IMR-90 (cell line): ENCODE measurements at regions not wholly inside any gene's neighbourhood (a gene's known extent, or its start where the extent isn't known, plus 50 kb on each side); places are given as distances from the start of the nearest gene placed in this dataset.

Experiments used
- ATAC-seq: fragments of 200-7000 bp; cut with Tn5 transposase; 2 replicates; pipeline ENCODE4 v1.9.1; 2020; ENCODE audit warnings: low read depth, mild to moderate bottlenecking, moderate library complexity
- BruUV-seq: library from RNA; stranded (reverse); fragments of 400-500 nt; replicated peaks from 2 replicates; lab custom pipeline; 2021; lab: Mats Ljungman, UMichigan
- CTCF ChIA-PET: fragments of 300-600 bp; formaldehyde crosslinking; extraction: SDS; loops from one replicate; lab custom pipeline; 2021; ENCODE audit warnings: antibody characterized with exemption; lab: Yijun Ruan, JAX
- POLR2A ChIA-PET: fragments of 300-600 bp; sonication (Branson Sonifier 250); formaldehyde crosslinking; loops from one replicate; lab custom pipeline; 2022; ENCODE audit warnings: antibody characterized with exemption; ENCODE audit not compliant: unreplicated experiment; lab: Charles Lee
- DNase-seq: peaks from one replicate; pipeline ENCODE4 v3.0.0; 2013
- H2AFZ ChIP-seq: replicated peaks from 2 replicates; pipeline ENCODE3; 2013; ENCODE audit warnings: low read length, mild to moderate bottlenecking; ENCODE audit not compliant: poor library complexity
- H2AK5ac ChIP-seq: 2 replicates; pipeline ENCODE4 v1.6.1; 2013; ENCODE audit warnings: low read depth, low read length, inconsistent platforms
- H2AK9ac ChIP-seq: replicated peaks from 2 replicates; pipeline ENCODE3; 2013; ENCODE audit warnings: mild to moderate bottlenecking, low read depth, low read length, moderate library complexity; ENCODE audit not compliant: poor library complexity
- H2BK120ac ChIP-seq: 2 replicates; pipeline ENCODE4 v1.6.1; 2013; ENCODE audit warnings: low read depth, low read length, inconsistent platforms
- H2BK15ac ChIP-seq: 3 replicates; pipeline ENCODE4 v1.6.1; 2013; ENCODE audit warnings: low read depth, low read length, inconsistent platforms
- H2BK20ac ChIP-seq: 2 replicates; pipeline ENCODE4 v1.6.1; 2013; ENCODE audit warnings: low read depth, mild to moderate bottlenecking, inconsistent platforms, low read length, moderate library complexity
- H2BK5ac ChIP-seq: 2 replicates; pipeline ENCODE4 v1.6.1; 2013; ENCODE audit warnings: mild to moderate bottlenecking, low read depth, low read length, inconsistent platforms; ENCODE audit not compliant: poor library complexity, severe bottlenecking
- H3K14ac ChIP-seq: replicated peaks from 2 replicates; pipeline ENCODE4 v1.6.1; 2013; ENCODE audit warnings: low read depth, low read length, inconsistent platforms
- H3K18ac ChIP-seq: 2 replicates; pipeline ENCODE4 v1.6.1; 2013; ENCODE audit warnings: low read depth, low read length, control low read depth
- H3K23ac ChIP-seq: 2 replicates; pipeline ENCODE4 v1.6.1; 2013; ENCODE audit warnings: low read depth, low read length, inconsistent platforms
- H3K27ac ChIP-seq: 2 replicates; pipeline ENCODE4 v1.5.1; 2013; ENCODE audit warnings: mild to moderate bottlenecking, control low read depth, low read length; ENCODE audit not compliant: insufficient read depth
- H3K27me3 ChIP-seq: 2 replicates; pipeline ENCODE4 v1.6.1; 2013; ENCODE audit warnings: low read length; ENCODE audit not compliant: control insufficient read depth, insufficient read depth
- H3K36me3 ChIP-seq: 2 replicates; pipeline ENCODE4 v1.6.1; 2013; ENCODE audit warnings: low read length, mixed read lengths; ENCODE audit not compliant: control insufficient read depth, insufficient read depth
- H3K4ac ChIP-seq: 2 replicates; pipeline ENCODE4 v1.6.1; 2013; ENCODE audit warnings: low read depth, low read length, inconsistent platforms
- H3K4me1 ChIP-seq: 2 replicates; pipeline ENCODE4 v1.6.1; 2013; ENCODE audit warnings: low read length, mixed read lengths; ENCODE audit not compliant: control insufficient read depth, insufficient read depth
- H3K4me2 ChIP-seq: 2 replicates; pipeline ENCODE4 v1.6.1; 2013; ENCODE audit warnings: low read depth, mild to moderate bottlenecking, control low read depth, low read length, moderate library complexity
- H3K4me3 ChIP-seq: 2 replicates; pipeline ENCODE4 v1.5.1; 2013; ENCODE audit warnings: low read depth, mild to moderate bottlenecking, control low read depth, low read length, moderate library complexity; ENCODE audit not compliant: insufficient read depth
- H3K56ac ChIP-seq: 2 replicates; pipeline ENCODE4 v1.6.1; 2013; ENCODE audit warnings: low read length, inconsistent platforms; ENCODE audit not compliant: insufficient read depth; ENCODE audit errors: extremely low read depth
- H3K79me1 ChIP-seq, 2 experiments: 2 replicates each; pipeline ENCODE4 v1.6.1; 2013; ENCODE audit warnings: low read length in 2 of 2, inconsistent platforms in 1 of 2, low read depth in 1 of 2
- H3K9ac ChIP-seq: 2 replicates; pipeline ENCODE4 v1.6.1; 2013; ENCODE audit warnings: low read depth, low read length, control low read depth
- H3K9me1 ChIP-seq: 2 replicates; pipeline ENCODE4 v1.6.1; 2013; ENCODE audit warnings: low read length, inconsistent platforms; ENCODE audit not compliant: insufficient read depth
- H3K9me3 ChIP-seq: 2 replicates; pipeline ENCODE4 v1.6.1; 2013; ENCODE audit warnings: low read length; ENCODE audit not compliant: control insufficient read depth, insufficient read depth
- H4K20me1 ChIP-seq: 2 replicates; pipeline ENCODE4 v1.6.1; 2013; ENCODE audit warnings: low read length, inconsistent platforms; ENCODE audit not compliant: insufficient read depth
- H4K5ac ChIP-seq: 2 replicates; pipeline ENCODE4 v1.6.1; 2013; ENCODE audit warnings: mild to moderate bottlenecking, low read depth, low read length, control low read depth
- H4K8ac ChIP-seq, 2 experiments: 2 replicates each; pipeline ENCODE4 v1.6.1; 2013; ENCODE audit warnings: low read depth in 2 of 2, low read length in 2 of 2, control low read depth in 1 of 2, inconsistent platforms in 1 of 2
- H4K91ac ChIP-seq: 2 replicates; pipeline ENCODE4 v1.6.1; 2013; ENCODE audit warnings: low read depth, low read length, inconsistent platforms; ENCODE audit not compliant: insufficient read depth
- BHLHE40 ChIP-seq: fragments of 150-350 bp; IDR thresholded peaks from 2 replicates; pipeline ENCODE4 v1.6.1; 2016; ENCODE audit warnings: mild to moderate bottlenecking, low read depth, low read length
- CEBPB ChIP-seq: IDR thresholded peaks from 2 replicates; pipeline ENCODE4 v1.6.1; 2012; ENCODE audit warnings: low read depth, low read length, improper control_type of control experiment
- CHD1 ChIP-seq: IDR thresholded peaks from 2 replicates; pipeline ENCODE4 v1.6.1; 2012; ENCODE audit warnings: low read depth, low read length, improper control_type of control experiment
- FOS ChIP-seq: fragments of 150-350 bp; IDR thresholded peaks from 2 replicates; pipeline ENCODE4 v1.6.1; 2016; ENCODE audit warnings: low read depth, low read length
- MAZ ChIP-seq: IDR thresholded peaks from 2 replicates; pipeline ENCODE4 v1.6.1; 2012; ENCODE audit warnings: low read depth, mild to moderate bottlenecking, low read length, improper control_type of control experiment, moderate library complexity, borderline replicate concordance
- NFE2L2 ChIP-seq: fragments of 150-350 bp; IDR thresholded peaks from 2 replicates; pipeline ENCODE4 v1.6.1; 2016; ENCODE audit warnings: low read depth, mild to moderate bottlenecking, low read length
- POLR2A ChIP-seq: IDR thresholded peaks from 2 replicates; pipeline ENCODE4 v1.6.1; 2012; ENCODE audit warnings: mild to moderate bottlenecking, low read depth, low read length
- RAD21 ChIP-seq: IDR thresholded peaks from 2 replicates; pipeline ENCODE4 v1.6.1; 2012; ENCODE audit warnings: low read length, improper control_type of control experiment
- RCOR1 ChIP-seq: IDR thresholded peaks from 2 replicates; pipeline ENCODE4 v1.6.1; 2012; ENCODE audit warnings: mild to moderate bottlenecking, low read length, improper control_type of control experiment; ENCODE audit not compliant: insufficient replicate concordance
- RFX5 ChIP-seq: IDR thresholded peaks from 2 replicates; pipeline ENCODE4 v1.8.0; 2012; ENCODE audit warnings: low read depth, mild to moderate bottlenecking, low read length, moderate library complexity
- SMC3 ChIP-seq: fragments of 150-350 bp; IDR thresholded peaks from 2 replicates; pipeline ENCODE4 v1.6.1; 2016; ENCODE audit warnings: low read depth, mild to moderate bottlenecking, antibody characterized with exemption, low read length, moderate library complexity
- WGBS, 2 experiments: methylation state at CpG; one replicate each; pipeline versions ENCODE4 v1.1.5 to v1.1.7; 2013; ENCODE audit warnings: missing lambda C conversion rate in 2 of 2; ENCODE audit not compliant: insufficient read length in 1 of 2; ENCODE audit errors: extremely low coverage in 2 of 2; 5-methylcytosine and 5-hydroxymethylcytosine counted together
- dilution Hi-C: fragments of 300-500 bp; cut with HindIII; formaldehyde crosslinking; loops from one replicate; pipeline ENCODE4 v1.14.3; 2018; ENCODE audit warnings: low sequenced_read_pairs; ENCODE audit not compliant: unreplicated experiment
- in situ Hi-C: fragments of 300-500 bp; cut with MboI; formaldehyde crosslinking; loops from 3 replicates; pipeline ENCODE4 v1.14.3; 2019; ENCODE audit warnings: low sequenced_read_pairs, inconsistent platforms, mixed read lengths
- intact Hi-C: fragments of 100-400 bp; cut with micrococcal nuclease; formaldehyde crosslinking; loops from 2 replicates; pipeline ENCODE4 v1.10.0; 2022
- TF ChIP-seq, protein P1 (sequence below): fragments of 150-350 bp; IDR thresholded peaks from 2 replicates; pipeline ENCODE4 v1.6.1; 2017; ENCODE audit warnings: mild to moderate bottlenecking, antibody characterized with exemption, low read length, low read depth
- TF ChIP-seq, protein P2 (sequence below): conservative IDR thresholded peaks from 2 replicates; pipeline ENCODE4 v1.5.1; 2012; ENCODE audit warnings: mild to moderate bottlenecking, low read depth, low read length, improper control_type of control experiment
- TF ChIP-seq, protein P3 (sequence below): fragments of 150-350 bp; IDR thresholded peaks from 2 replicates; pipeline ENCODE4 v1.6.1; 2016; ENCODE audit warnings: low read depth, mild to moderate bottlenecking, low read length, moderate library complexity, borderline replicate concordance

GRCh38 chr18:76133873-76134272 lies 361.2 kb downstream of the ZNF516 start:
- TF ChIP-seq SMC3 (no peak), RAD21 (no peak), RFX5 (no peak), CEBPB (no peak), CHD1 (no peak), MAZ (no peak), NFE2L2 (no peak), POLR2A (no peak), BHLHE40 (no peak), RCOR1 (no peak), FOS (no peak)
- TF ChIP-seq, protein P1, sequence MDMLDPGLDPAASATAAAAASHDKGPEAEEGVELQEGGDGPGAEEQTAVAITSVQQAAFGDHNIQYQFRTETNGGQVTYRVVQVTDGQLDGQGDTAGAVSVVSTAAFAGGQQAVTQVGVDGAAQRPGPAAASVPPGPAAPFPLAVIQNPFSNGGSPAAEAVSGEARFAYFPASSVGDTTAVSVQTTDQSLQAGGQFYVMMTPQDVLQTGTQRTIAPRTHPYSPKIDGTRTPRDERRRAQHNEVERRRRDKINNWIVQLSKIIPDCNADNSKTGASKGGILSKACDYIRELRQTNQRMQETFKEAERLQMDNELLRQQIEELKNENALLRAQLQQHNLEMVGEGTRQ, result no peak
- TF ChIP-seq, protein P2, sequence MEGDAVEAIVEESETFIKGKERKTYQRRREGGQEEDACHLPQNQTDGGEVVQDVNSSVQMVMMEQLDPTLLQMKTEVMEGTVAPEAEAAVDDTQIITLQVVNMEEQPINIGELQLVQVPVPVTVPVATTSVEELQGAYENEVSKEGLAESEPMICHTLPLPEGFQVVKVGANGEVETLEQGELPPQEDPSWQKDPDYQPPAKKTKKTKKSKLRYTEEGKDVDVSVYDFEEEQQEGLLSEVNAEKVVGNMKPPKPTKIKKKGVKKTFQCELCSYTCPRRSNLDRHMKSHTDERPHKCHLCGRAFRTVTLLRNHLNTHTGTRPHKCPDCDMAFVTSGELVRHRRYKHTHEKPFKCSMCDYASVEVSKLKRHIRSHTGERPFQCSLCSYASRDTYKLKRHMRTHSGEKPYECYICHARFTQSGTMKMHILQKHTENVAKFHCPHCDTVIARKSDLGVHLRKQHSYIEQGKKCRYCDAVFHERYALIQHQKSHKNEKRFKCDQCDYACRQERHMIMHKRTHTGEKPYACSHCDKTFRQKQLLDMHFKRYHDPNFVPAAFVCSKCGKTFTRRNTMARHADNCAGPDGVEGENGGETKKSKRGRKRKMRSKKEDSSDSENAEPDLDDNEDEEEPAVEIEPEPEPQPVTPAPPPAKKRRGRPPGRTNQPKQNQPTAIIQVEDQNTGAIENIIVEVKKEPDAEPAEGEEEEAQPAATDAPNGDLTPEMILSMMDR, result no peak
- TF ChIP-seq, protein P3, sequence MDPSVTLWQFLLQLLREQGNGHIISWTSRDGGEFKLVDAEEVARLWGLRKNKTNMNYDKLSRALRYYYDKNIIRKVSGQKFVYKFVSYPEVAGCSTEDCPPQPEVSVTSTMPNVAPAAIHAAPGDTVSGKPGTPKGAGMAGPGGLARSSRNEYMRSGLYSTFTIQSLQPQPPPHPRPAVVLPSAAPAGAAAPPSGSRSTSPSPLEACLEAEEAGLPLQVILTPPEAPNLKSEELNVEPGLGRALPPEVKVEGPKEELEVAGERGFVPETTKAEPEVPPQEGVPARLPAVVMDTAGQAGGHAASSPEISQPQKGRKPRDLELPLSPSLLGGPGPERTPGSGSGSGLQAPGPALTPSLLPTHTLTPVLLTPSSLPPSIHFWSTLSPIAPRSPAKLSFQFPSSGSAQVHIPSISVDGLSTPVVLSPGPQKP, result no peak
- no peak overlapping the region for H2AK5ac ChIP-seq
- H3K9me1 ChIP-seq, result no peaks in the 10 kb centered on the region
- intact Hi-C loops, result no loop called here
- H3K56ac ChIP-seq, result no peak overlapping the region
- DNase-seq, result no peak
- H2AFZ ChIP-seq, result no peak overlapping the region
- no peak overlapping the region for H4K8ac ChIP-seq
- H3K4ac ChIP-seq, result no peak overlapping the region
- H3K9me3 ChIP-seq, result peaks cover 15% of the 10 kb centered on the region; the same call in 1 of the 2 replicates
- no peak overlapping the region for H3K14ac ChIP-seq
- no peaks in the 10 kb centered on the region for H3K4me1 ChIP-seq
- no peak overlapping the region for H2BK20ac ChIP-seq
- H4K20me1 ChIP-seq, result no peaks in the 10 kb centered on the region
- ChIA-PET POLR2A (no interaction called here), CTCF (no interaction called here)
- dilution Hi-C loops, result no loop called here
- H2BK120ac ChIP-seq, result no peak overlapping the region
- no peak overlapping the region for H2BK15ac ChIP-seq
- no TSS peak for BruUV-seq
- ATAC-seq, result no peak
- no peaks in the 10 kb centered on the region for H3K27me3 ChIP-seq
- H3K4me3 ChIP-seq, result no peak overlapping the region
- no peak overlapping the region for H2AK9ac ChIP-seq
- in situ Hi-C loops, result no loop called here
- no peaks in the 10 kb centered on the region for H3K36me3 ChIP-seq
- H2BK5ac ChIP-seq, result no peak overlapping the region
- no peak overlapping the region for H4K91ac ChIP-seq
- no CpG with 5 or more reads among the region's 1 CpG for WGBS, 2 experiments
- no peak overlapping the region for H4K5ac ChIP-seq
- no peak overlapping the region for H3K4me2 ChIP-seq
- no peak overlapping the region for H3K9ac ChIP-seq
- no peak overlapping the region for H3K23ac ChIP-seq
- H3K27ac ChIP-seq, result no peak overlapping the region
- H3K79me1 ChIP-seq, result no peaks in the 10 kb centered on the region
- H3K18ac ChIP-seq, result no peak overlapping the region
